ENCODE measurements at regions not wholly inside any gene's neighbourhood (a gene's known extent, or its start where the extent isn't known, plus 50 kb on each side); places are given as distances from the start of the nearest gene placed in this dataset.

- no peaks in the 10 kb centered on the region for H3K27me3 ChIP-seq
- no peaks in the 10 kb centered on the region for H3K4me1 ChIP-seq
- no peak overlapping the region for H3K27ac ChIP-seq
- H3K4me3 ChIP-seq = no peak overlapping the region
- intact Hi-C loops (cut with DNase I) = no loop called here
- TF ChIP-seq CTCF (IDR thresholded peaks at IDR 0.05) = no peak
- H3K36me3 ChIP-seq = no peaks in the 10 kb centered on the region
- H3K9me3 ChIP-seq = no peaks in the 10 kb centered on the region
- no peak for DNase-seq (ENCODE audit: low spot score in 2 of 2)
Observed at GRCh38 chr3:20346369-20346768, 160.4 kb upstream of the SGO1 start.

- no peak overlapping the region for H3K4me3 ChIP-seq
- no peaks in the 10 kb centered on the region for H3K4me1 ChIP-seq
- intact Hi-C loops (cut with DNase I) = no loop called here
- TF ChIP-seq CTCF (IDR thresholded peaks at IDR 0.05) = no peak
- no peaks in the 10 kb centered on the region for H3K36me3 ChIP-seq
- DNase-seq (ENCODE audit: low spot score in 2 of 2) = no peak
- H3K27ac ChIP-seq = no peak overlapping the region
- H3K9me3 ChIP-seq = no peaks in the 10 kb centered on the region
- H3K27me3 ChIP-seq = no peaks in the 10 kb centered on the region
Observed at GRCh38 chr3:20344400-20344959, 158.5 kb upstream of the SGO1 start.

DNA sequence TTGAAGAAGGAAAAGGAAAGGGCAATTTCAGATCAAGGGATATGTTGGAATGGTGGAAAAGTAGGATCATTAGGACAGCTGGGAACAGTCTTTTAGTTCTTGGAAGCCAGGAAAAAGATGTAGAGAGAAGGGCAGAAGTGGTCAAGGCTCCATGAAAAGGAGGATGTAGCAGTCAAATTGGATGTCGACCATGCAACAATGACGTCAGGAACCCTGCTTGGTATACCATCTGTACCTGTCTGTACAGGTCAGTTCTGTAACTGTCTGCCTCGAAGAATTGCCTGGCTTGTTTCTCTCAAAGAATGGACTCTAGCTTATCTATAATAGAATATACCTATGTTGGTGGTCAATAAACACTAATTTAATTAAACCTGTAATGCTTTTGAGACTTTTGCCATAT, 157.8 kb upstream of the SGO1 start:
- intact Hi-C loops (cut with DNase I) = no loop called here

GRCh38 chr3:20340324-20340928, 154.4 kb upstream of the SGO1 start:
- peak; percentile 9 to 79 for DNase-seq (ENCODE audit: low spot score in 2 of 2)

More for the DNA sequence above, 157.8 kb upstream of the SGO1 start:
- H3K27ac ChIP-seq = no peak overlapping the region
- H3K27me3 ChIP-seq = no peaks in the 10 kb centered on the region
- H3K4me1 ChIP-seq = no peaks in the 10 kb centered on the region
- H3K36me3 ChIP-seq = no peaks in the 10 kb centered on the region
- DNase-seq (ENCODE audit: low spot score in 2 of 2) = no peak
- no peak overlapping the region for H3K4me3 ChIP-seq
- no peak for TF ChIP-seq CTCF (IDR thresholded peaks at IDR 0.05)
- no peaks in the 10 kb centered on the region for H3K9me3 ChIP-seq

DNA sequence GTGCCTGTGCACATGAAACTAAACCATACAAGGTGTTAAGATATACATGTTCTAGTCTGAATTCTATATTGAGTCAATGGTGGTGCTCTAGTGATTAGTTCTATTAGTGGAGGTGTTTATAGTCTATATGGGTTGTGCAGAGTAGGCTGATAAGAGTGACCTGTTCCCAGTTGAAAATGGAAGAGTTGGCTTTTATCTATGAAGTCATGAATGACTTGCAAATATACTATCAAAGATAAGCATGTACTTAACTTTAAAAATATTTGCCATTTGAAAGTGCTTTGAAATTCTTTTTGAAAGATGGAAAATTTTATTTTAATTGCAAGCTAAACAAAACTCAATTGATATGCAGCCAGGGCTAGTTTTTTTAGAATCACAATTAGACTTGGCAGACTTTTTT, 150.6 kb upstream of the SGO1 start:
- TF ChIP-seq CTCF (IDR thresholded peaks at IDR 0.05) = no peak
- no peak for DNase-seq (ENCODE audit: low spot score in 2 of 2)
- H3K27me3 ChIP-seq = no peaks in the 10 kb centered on the region
- intact Hi-C loops (cut with DNase I) = loop anchor here (10.0 kb wide), 1 partner anchor 1558 kb away; no protein-coding TSS in a partner anchor
- no peaks in the 10 kb centered on the region for H3K36me3 ChIP-seq
- no peak overlapping the region for H3K27ac ChIP-seq
- no peaks in the 10 kb centered on the region for H3K4me1 ChIP-seq
- H3K9me3 ChIP-seq = no peaks in the 10 kb centered on the region
- H3K4me3 ChIP-seq = no peak overlapping the region

More at GRCh38 chr3:20340324-20340928, 154.4 kb upstream of the SGO1 start:
- no peaks in the 10 kb centered on the region for H3K36me3 ChIP-seq
- peak; percentile 58 to 93 (median 89) for TF ChIP-seq CTCF (IDR thresholded peaks at IDR 0.05)
- no peak overlapping the region for H3K27ac ChIP-seq
- intact Hi-C loops (cut with DNase I) = loop anchor here (2.0 kb wide), 1 partner anchor 1776 kb away; no protein-coding TSS in a partner anchor
- peak overlapping the region in 1 of 2 donors; percentile 12 for H3K4me3 ChIP-seq
- H3K27me3 ChIP-seq = no peaks in the 10 kb centered on the region
- H3K4me1 ChIP-seq = no peaks in the 10 kb centered on the region
- H3K9me3 ChIP-seq = no peaks in the 10 kb centered on the region

Data from ascending aorta (tissue), 2 donors.